GM12864 (cell line): ENCODE measurements at regions not wholly inside any gene's neighbourhood (a gene's known extent, or its start where the extent isn't known, plus 50 kb on each side); places are given as distances from the start of the nearest gene placed in this dataset.

Source experiments
- DNase-seq: peaks from one replicate; pipeline ENCODE4 v3.0.0-alpha.2; 2011; ENCODE audit warnings: low read depth
- H3K4me3 ChIP-seq: 2 replicates; pipeline ENCODE4 v1.5.1; 2011; ENCODE audit warnings: mild to moderate bottlenecking, low read depth, low read length, control low read depth
- TF ChIP-seq, protein P1 (sequence below): IDR thresholded peaks from 2 replicates; pipeline ENCODE4 v1.5.1; 2011; ENCODE audit warnings: low read depth, mild to moderate bottlenecking, moderate library complexity, low read length, control low read depth, inconsistent platforms; ENCODE audit errors: missing control alignments

DNA sequence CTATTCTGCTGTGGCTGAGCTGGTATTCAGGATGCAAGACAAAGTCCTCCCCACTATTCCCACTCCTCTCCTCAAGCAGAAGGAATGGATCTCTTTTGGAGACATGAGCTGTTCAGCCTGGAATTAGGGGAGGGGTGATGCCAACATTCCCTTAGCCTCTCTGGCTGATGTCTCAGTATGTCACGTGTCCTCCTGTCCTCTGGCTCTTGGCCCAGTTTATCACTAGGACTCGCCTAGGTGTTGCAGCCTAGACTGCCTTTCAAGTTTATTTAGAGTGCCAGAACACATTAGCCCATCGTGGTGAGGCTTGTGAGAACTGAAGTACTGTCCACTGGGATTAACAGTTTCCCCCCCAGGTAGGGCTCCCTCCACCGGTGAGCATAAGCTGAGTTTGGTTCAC is 239.9 kb upstream of the MIS18BP1 start:
- TF ChIP-seq, protein P1, sequence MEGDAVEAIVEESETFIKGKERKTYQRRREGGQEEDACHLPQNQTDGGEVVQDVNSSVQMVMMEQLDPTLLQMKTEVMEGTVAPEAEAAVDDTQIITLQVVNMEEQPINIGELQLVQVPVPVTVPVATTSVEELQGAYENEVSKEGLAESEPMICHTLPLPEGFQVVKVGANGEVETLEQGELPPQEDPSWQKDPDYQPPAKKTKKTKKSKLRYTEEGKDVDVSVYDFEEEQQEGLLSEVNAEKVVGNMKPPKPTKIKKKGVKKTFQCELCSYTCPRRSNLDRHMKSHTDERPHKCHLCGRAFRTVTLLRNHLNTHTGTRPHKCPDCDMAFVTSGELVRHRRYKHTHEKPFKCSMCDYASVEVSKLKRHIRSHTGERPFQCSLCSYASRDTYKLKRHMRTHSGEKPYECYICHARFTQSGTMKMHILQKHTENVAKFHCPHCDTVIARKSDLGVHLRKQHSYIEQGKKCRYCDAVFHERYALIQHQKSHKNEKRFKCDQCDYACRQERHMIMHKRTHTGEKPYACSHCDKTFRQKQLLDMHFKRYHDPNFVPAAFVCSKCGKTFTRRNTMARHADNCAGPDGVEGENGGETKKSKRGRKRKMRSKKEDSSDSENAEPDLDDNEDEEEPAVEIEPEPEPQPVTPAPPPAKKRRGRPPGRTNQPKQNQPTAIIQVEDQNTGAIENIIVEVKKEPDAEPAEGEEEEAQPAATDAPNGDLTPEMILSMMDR, result no peak
- no peak overlapping the region for H3K4me3 ChIP-seq
- DNase-seq, result no peak

GRCh38 chr14:45491914-45492313 is 238.9 kb upstream of the MIS18BP1 start:
- DNase-seq, result no peak
- H3K4me3 ChIP-seq, result no peak overlapping the region
- TF ChIP-seq, protein P1, result no peak

DNA sequence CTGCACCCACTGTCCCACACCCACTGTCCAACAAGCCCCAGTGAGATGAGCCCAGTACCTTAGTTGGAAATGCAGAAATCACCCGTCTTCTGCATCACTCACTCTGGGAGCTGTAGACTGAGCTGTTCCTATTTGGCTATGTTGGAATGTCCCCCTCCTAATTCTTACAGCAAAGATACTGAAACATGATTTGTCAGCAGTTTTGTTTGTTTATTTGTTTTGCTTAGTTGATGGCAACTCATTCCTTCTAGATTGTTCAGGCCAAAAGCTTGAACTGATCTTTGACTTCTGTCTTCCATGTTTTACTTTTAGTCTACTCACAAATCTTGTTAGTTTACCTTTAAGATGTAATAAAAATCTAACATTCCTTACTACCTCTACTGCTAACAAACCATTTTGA is 233.6 kb upstream of the MIS18BP1 start:
- TF ChIP-seq, protein P1, result no peak
- no peak overlapping the region for H3K4me3 ChIP-seq
- DNase-seq, result no peak

- TF ChIP-seq, protein P1, result no peak
- DNase-seq, result no peak
- no peak overlapping the region for H3K4me3 ChIP-seq
These were observed 214.0 kb upstream of the MIS18BP1 start for GRCh38 chr14:45467023-45467422.

DNA sequence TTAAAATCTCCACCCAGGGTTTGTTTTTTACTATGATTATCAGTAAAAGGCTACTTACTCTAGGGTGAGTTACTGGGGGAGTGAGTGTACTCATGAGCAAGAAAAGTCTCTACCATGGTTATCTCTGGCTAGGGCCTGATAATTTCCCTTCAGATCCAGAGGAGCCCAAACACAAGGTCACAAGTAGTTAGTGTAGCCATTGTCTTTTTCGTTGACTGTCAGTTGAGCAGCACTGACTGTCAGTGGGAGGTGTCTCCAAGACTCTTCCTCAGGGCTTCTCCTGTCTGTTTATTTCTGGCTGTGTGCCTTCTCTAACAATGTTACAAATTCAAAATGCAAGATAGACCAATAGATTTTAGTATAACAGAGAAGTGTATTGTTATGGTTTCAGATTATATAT is 181.2 kb upstream of the MIS18BP1 start:
- DNase-seq, result no peak
- H3K4me3 ChIP-seq, result no peak overlapping the region
- TF ChIP-seq, protein P1, result no peak

GRCh38 chr14:45426685-45427282 is 173.8 kb upstream of the MIS18BP1 start:
- DNase-seq, result peak; percentile 4
- H3K4me3 ChIP-seq, result no peak overlapping the region
- TF ChIP-seq, protein P1, result peak; percentile 55

DNA sequence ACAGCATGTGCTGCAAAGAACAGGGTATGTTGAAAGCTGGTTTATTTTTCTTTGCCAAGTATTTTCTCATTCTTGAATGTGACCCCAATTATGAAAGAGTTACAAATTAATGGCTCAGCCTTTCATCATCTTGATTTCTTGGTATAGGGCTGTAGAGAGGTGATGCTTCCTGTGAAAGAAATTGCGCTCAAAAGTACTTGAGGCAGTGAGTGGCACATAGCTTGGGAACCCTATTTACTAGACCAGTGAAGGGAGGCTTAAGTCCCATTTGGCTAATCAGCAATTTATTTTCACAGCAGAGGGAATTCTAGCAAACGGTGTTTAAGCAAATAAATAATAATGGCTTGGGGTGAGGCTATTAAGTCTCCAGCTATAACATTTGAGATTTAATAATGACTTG is 153.9 kb upstream of the MIS18BP1 start:
- DNase-seq, result no peak

More for the DNA sequence above, 153.9 kb upstream of the MIS18BP1 start:
- TF ChIP-seq, protein P1, result no peak
- H3K4me3 ChIP-seq, result no peak overlapping the region
